ENCODE measurements at regions not wholly inside any gene's neighbourhood (a gene's known extent, or its start where the extent isn't known, plus 50 kb on each side); places are given as distances from the start of the nearest gene placed in this dataset.

- TF ChIP-seq CTCF (conservative IDR thresholded peaks at IDR 0.05; ENCODE audit: low read depth, low read length) (no peak), EZH2 (IDR thresholded peaks at IDR 0.05; ENCODE audit: borderline replicate concordance, low read depth, low read length, poor library complexity, severe bottlenecking) (no peak)
Measured at GRCh38 chr6:9128970-9129369, 693.6 kb upstream of the SLC35B3 start.

Data from A673 (cell line).